HCT116 (cell line): ENCODE measurements at regions not wholly inside any gene's neighbourhood (a gene's known extent, or its start where the extent isn't known, plus 50 kb on each side); places are given as distances from the start of the nearest gene placed in this dataset.

Source experiments
- ATAC-seq: fragments of 200-7000 bp; cut with Tn5 transposase; 2 replicates; pipeline ENCODE4 v1.9.1; 2020; ENCODE audit warnings: mild to moderate bottlenecking, moderate library complexity
- BruUV-seq: library from RNA; stranded (reverse); fragments of 400-500 nt; replicated peaks from 2 replicates; lab custom pipeline; 2021; lab: Mats Ljungman, UMichigan
- CTCF ChIA-PET: fragments of 300-600 bp; sonication (Branson Sonifier 250); formaldehyde crosslinking; loops from one replicate; lab custom pipeline; 2021; ENCODE audit warnings: antibody characterized with exemption; lab: Charles Lee
- POLR2A ChIA-PET: fragments of 300-600, 350-600 bp; sonication (Branson Sonifier 250); formaldehyde crosslinking; loops from one replicate; lab custom pipeline; 2021; ENCODE audit warnings: antibody characterized with exemption; lab: Charles Lee
- RAD21 ChIA-PET, 2 experiments: fragments of 300-600 bp; sonication (Branson Sonifier 250); formaldehyde crosslinking; loops; one replicate each; lab custom pipeline; 2023; ENCODE audit warnings: low total read pairs in 2 of 2; ENCODE audit not compliant: uncharacterized antibody in 2 of 2, unreplicated experiment in 2 of 2, low non-redundant PET in 1 of 2; lab: Charles Lee
- DNase-seq: peaks from one replicate; pipeline ENCODE4 v3.0.0-alpha.2; 2010; ENCODE audit warnings: low read depth, low spot score
- H2AFZ ChIP-seq: fragments of 200-600 bp; shearing (Covaris generic), sonication (generic); 2 replicates; pipeline ENCODE4 v1.6.1; 2017; ENCODE audit warnings: low read depth, mixed run types, mixed read lengths, antibody characterized with exemption, low read length; ENCODE audit not compliant: poor library complexity, severe bottlenecking
- H3K27ac ChIP-seq: 2 replicates; pipeline ENCODE4 v1.5.1; 2012; ENCODE audit warnings: low read depth, low read length
- H3K27me3 ChIP-seq: fragments of 200-600 bp; sonication (generic); 2 replicates; pipeline ENCODE4 v1.6.1; 2016; ENCODE audit warnings: mixed run types, low read length, mixed read lengths; ENCODE audit not compliant: insufficient read depth
- H3K36me3 ChIP-seq, 2 experiments: fragments of 200-500 bp in 1 of 2; fragments of 200-600 bp in 1 of 2; sonication (Bioruptor generic) in 1 of 2; sonication (generic) in 1 of 2; 2 replicates each; pipeline versions ENCODE4 v1.5.1 to v1.6.1; 2014 to 2016; ENCODE audit warnings: low read length in 2 of 2, inconsistent platforms in 1 of 2, mixed read lengths in 1 of 2, mixed run types in 1 of 2; ENCODE audit not compliant: insufficient read depth in 2 of 2, control insufficient read depth in 1 of 2
- H3K4me1 ChIP-seq, 2 experiments: fragments of 200-600 bp in 1 of 2; sonication (generic) in 1 of 2; 2 replicates each; pipeline versions ENCODE4 v1.5.1 to v1.6.1; 2012 to 2017; ENCODE audit warnings: low read length in 2 of 2, inconsistent platforms in 1 of 2, mild to moderate bottlenecking in 1 of 2, mixed read lengths in 1 of 2, mixed run types in 1 of 2, moderate library complexity in 1 of 2; ENCODE audit not compliant: insufficient read depth in 2 of 2, control insufficient read depth in 1 of 2
- H3K4me2 ChIP-seq: fragments of 200-600 bp; sonication (generic); 2 replicates; pipeline ENCODE4 v1.6.1; 2017; ENCODE audit warnings: mixed run types, low read length, mixed read lengths
- H3K4me3 ChIP-seq, 2 experiments: fragments of 200-600 bp in 1 of 2; sonication (generic) in 1 of 2; replicated peaks in 1 of 2; 2 replicates each; pipeline ENCODE4 v1.5.1; 2011 to 2016; ENCODE audit warnings: low read length in 2 of 2, control low read depth in 1 of 2, low read depth in 1 of 2, mild to moderate bottlenecking in 1 of 2, mixed read lengths in 1 of 2, mixed run types in 1 of 2
- H3K79me2 ChIP-seq: fragments of 200-600 bp; sonication (generic); 2 replicates; pipeline ENCODE4 v1.6.1; 2017; ENCODE audit warnings: mild to moderate bottlenecking, mixed run types, low read length, moderate library complexity, mixed read lengths; ENCODE audit not compliant: insufficient read depth
- H3K9ac ChIP-seq: fragments of 200-600 bp; sonication (generic); 2 replicates; pipeline ENCODE4 v1.6.1; 2016; ENCODE audit warnings: low read length, mixed read lengths
- H3K9me2 ChIP-seq: fragments of 200-600 bp; sonication (generic), shearing (Covaris generic); 2 replicates; pipeline ENCODE4 v1.6.1; 2017; ENCODE audit warnings: mixed run types, mild to moderate bottlenecking, moderate library complexity; ENCODE audit not compliant: insufficient read depth
- H3K9me3 ChIP-seq, 2 experiments: fragments of 200-500 bp in 1 of 2; fragments of 200-600 bp in 1 of 2; sonication (Bioruptor generic) in 1 of 2; sonication (generic) in 1 of 2; 2 replicates each; pipeline ENCODE4 v1.6.1; 2014 to 2017; ENCODE audit warnings: low read length in 2 of 2, mixed read lengths in 2 of 2, inconsistent platforms in 1 of 2, low read depth in 1 of 2, mild to moderate bottlenecking in 1 of 2, mixed run types in 1 of 2, moderate library complexity in 1 of 2; ENCODE audit not compliant: control insufficient read depth in 1 of 2, insufficient read depth in 1 of 2
- H4K20me1 ChIP-seq: fragments of 200-600 bp; sonication (generic), shearing (Covaris generic); 2 replicates; pipeline ENCODE4 v1.6.1; 2017; ENCODE audit warnings: mixed run types, mild to moderate bottlenecking, moderate library complexity; ENCODE audit not compliant: insufficient read depth
- EGR1 ChIP-seq: IDR thresholded peaks from 2 replicates; pipeline ENCODE4 v1.6.1; 2012; ENCODE audit warnings: low read depth
- ELF1 ChIP-seq: IDR thresholded peaks from 2 replicates; pipeline ENCODE4 v1.6.1; 2012; ENCODE audit warnings: low read depth, borderline replicate concordance
- EZH2 ChIP-seq: fragments of 200-600 bp; sonication (generic); IDR thresholded peaks from 2 replicates; pipeline ENCODE4 v1.6.1; 2017; ENCODE audit warnings: antibody characterized with exemption, mixed run types
- EZH2phosphoT487 ChIP-seq: fragments of 200-600 bp; IDR thresholded peaks from 2 replicates; pipeline ENCODE4 v1.6.1; 2018; ENCODE audit warnings: antibody characterized with exemption, borderline replicate concordance
- FOSL1 ChIP-seq: IDR thresholded peaks from 2 replicates; pipeline ENCODE4 v1.6.1; 2012; ENCODE audit warnings: low read depth
- JUND ChIP-seq: IDR thresholded peaks from 2 replicates; pipeline ENCODE4 v1.6.1; 2012
- POLR2A ChIP-seq: IDR thresholded peaks from 2 replicates; pipeline ENCODE4 v1.7.0; 2011; ENCODE audit warnings: borderline replicate concordance; ENCODE audit not compliant: insufficient read depth, insufficient read length; ENCODE audit errors: extremely low read depth
- POLR2AphosphoS5 ChIP-seq: IDR thresholded peaks from 2 replicates; pipeline ENCODE4 v1.6.1; 2011; ENCODE audit warnings: mild to moderate bottlenecking, low read depth, low read length, moderate library complexity
- SP1 ChIP-seq: IDR thresholded peaks from 2 replicates; pipeline ENCODE4 v1.6.1; 2012; ENCODE audit warnings: low read depth
- ZNF274 ChIP-seq: fragments of 200-500 bp; sonication (Bioruptor generic); IDR thresholded peaks from 2 replicates; pipeline ENCODE4 v1.6.1; 2014; ENCODE audit warnings: mild to moderate bottlenecking, low read depth, low read length, inconsistent platforms
- intact Hi-C: fragments of 100-400 bp; cut with micrococcal nuclease; formaldehyde crosslinking; loops from 2 replicates; pipeline ENCODE4 v1.10.0; 2022
- TF ChIP-seq, protein P1 (sequence below): IDR thresholded peaks from 2 replicates; pipeline ENCODE4 v1.6.1; 2012; ENCODE audit warnings: low read depth
- TF ChIP-seq, protein P2 (sequence below), 3 experiments: fragments of 200-600 bp in 1 of 3; sonication (generic) in 1 of 3; IDR thresholded peaks in 2 of 3; conservative IDR thresholded peaks in 1 of 3; 2 replicates each; pipeline ENCODE4 v1.5.1; 2012 to 2017; ENCODE audit warnings: low read depth in 2 of 3, low read length in 2 of 3, antibody characterized with exemption in 1 of 3, borderline replicate concordance in 1 of 3, control low read depth in 1 of 3, mild to moderate bottlenecking in 1 of 3, mixed read lengths in 1 of 3, mixed run types in 1 of 3, moderate library complexity in 1 of 3; ENCODE audit not compliant: insufficient read depth in 1 of 3

- ChIA-PET CTCF (no interaction called here), POLR2A (no interaction called here), RAD21 (no interaction called here)
- ATAC-seq: no peak
- intact Hi-C loops: no loop called here
- no peaks in the 10 kb centered on the region for H4K20me1 ChIP-seq
- TF ChIP-seq POLR2AphosphoS5 (no peak), SP1 (no peak), EGR1 (no peak), JUND (no peak), EZH2 (no peak), ELF1 (no peak), FOSL1 (no peak), ZNF274 (no peak), EZH2phosphoT487 (no peak), POLR2A (no peak)
- TF ChIP-seq, protein P1, sequence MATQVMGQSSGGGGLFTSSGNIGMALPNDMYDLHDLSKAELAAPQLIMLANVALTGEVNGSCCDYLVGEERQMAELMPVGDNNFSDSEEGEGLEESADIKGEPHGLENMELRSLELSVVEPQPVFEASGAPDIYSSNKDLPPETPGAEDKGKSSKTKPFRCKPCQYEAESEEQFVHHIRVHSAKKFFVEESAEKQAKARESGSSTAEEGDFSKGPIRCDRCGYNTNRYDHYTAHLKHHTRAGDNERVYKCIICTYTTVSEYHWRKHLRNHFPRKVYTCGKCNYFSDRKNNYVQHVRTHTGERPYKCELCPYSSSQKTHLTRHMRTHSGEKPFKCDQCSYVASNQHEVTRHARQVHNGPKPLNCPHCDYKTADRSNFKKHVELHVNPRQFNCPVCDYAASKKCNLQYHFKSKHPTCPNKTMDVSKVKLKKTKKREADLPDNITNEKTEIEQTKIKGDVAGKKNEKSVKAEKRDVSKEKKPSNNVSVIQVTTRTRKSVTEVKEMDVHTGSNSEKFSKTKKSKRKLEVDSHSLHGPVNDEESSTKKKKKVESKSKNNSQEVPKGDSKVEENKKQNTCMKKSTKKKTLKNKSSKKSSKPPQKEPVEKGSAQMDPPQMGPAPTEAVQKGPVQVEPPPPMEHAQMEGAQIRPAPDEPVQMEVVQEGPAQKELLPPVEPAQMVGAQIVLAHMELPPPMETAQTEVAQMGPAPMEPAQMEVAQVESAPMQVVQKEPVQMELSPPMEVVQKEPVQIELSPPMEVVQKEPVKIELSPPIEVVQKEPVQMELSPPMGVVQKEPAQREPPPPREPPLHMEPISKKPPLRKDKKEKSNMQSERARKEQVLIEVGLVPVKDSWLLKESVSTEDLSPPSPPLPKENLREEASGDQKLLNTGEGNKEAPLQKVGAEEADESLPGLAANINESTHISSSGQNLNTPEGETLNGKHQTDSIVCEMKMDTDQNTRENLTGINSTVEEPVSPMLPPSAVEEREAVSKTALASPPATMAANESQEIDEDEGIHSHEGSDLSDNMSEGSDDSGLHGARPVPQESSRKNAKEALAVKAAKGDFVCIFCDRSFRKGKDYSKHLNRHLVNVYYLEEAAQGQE: no peak
- TF ChIP-seq, protein P2, sequence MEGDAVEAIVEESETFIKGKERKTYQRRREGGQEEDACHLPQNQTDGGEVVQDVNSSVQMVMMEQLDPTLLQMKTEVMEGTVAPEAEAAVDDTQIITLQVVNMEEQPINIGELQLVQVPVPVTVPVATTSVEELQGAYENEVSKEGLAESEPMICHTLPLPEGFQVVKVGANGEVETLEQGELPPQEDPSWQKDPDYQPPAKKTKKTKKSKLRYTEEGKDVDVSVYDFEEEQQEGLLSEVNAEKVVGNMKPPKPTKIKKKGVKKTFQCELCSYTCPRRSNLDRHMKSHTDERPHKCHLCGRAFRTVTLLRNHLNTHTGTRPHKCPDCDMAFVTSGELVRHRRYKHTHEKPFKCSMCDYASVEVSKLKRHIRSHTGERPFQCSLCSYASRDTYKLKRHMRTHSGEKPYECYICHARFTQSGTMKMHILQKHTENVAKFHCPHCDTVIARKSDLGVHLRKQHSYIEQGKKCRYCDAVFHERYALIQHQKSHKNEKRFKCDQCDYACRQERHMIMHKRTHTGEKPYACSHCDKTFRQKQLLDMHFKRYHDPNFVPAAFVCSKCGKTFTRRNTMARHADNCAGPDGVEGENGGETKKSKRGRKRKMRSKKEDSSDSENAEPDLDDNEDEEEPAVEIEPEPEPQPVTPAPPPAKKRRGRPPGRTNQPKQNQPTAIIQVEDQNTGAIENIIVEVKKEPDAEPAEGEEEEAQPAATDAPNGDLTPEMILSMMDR (IDR thresholded peaks at IDR 0.05 in 2 of 3, conservative IDR thresholded peaks at IDR 0.05 in 1 of 3; ENCODE audit: borderline replicate concordance in 1 of 3, insufficient read depth in 1 of 3, low read depth in 2 of 3, low read length in 2 of 3): no peak
- no peaks in the 10 kb centered on the region for H3K4me1 ChIP-seq
- no peak overlapping the region for H3K4me3 ChIP-seq
- H3K27ac ChIP-seq: no peak overlapping the region
- H3K4me2 ChIP-seq: no peak overlapping the region
- no TSS peak for BruUV-seq
- H3K36me3 ChIP-seq: no peaks in the 10 kb centered on the region
- H3K27me3 ChIP-seq: no peaks in the 10 kb centered on the region
- no peaks in the 10 kb centered on the region for H3K9me2 ChIP-seq
- H2AFZ ChIP-seq: no peak overlapping the region
- H3K9me3 ChIP-seq: no peaks in the 10 kb centered on the region
- no peak overlapping the region for H3K9ac ChIP-seq
- no peaks in the 10 kb centered on the region for H3K79me2 ChIP-seq
- DNase-seq: no peak
These were observed 70.6 kb upstream of the RASGRP1 start for GRCh38 chr15:38635170-38635569.
